ENCODE measurements at regions not wholly inside any gene's neighbourhood (a gene's known extent, or its start where the extent isn't known, plus 50 kb on each side); places are given as distances from the start of the nearest gene placed in this dataset.

GRCh38 chr22:48276994-48277867 lies 1514.8 kb downstream of the TBC1D22A start:
- DNase-seq (no peak), ATAC-seq (no peak)
- Histone ChIP-seq H3K36me3 (no peaks in the 10 kb centered on the region), H3K4me1 (no peaks in the 10 kb centered on the region), H3K27me3 (peaks cover 0 to 49% (median 7%) of the 10 kb centered on the region in 9 donors), H3K4me3 (no peak overlapping the region), H3K27ac (no peak overlapping the region), H3K9me3 (no peaks in the 10 kb centered on the region)
- TF ChIP-seq CTCF (IDR thresholded peaks at IDR 0.05) (no peak), POLR2A (IDR thresholded peaks at IDR 0.05) (no peak)
- intact Hi-C loops (cut with DNase I): no loop called here
- 62 to 75% (median 72%) methylated on average over 9 to 20 of the region's 20 CpGs for WGBS, 4 donors

GRCh38 chr22:48275412-48275811 lies 1513.0 kb downstream of the TBC1D22A start:
- TF ChIP-seq POLR2A (IDR thresholded peaks at IDR 0.05): no peak
- TF ChIP-seq CTCF (IDR thresholded peaks at IDR 0.05): no peak
- H3K27me3 ChIP-seq: peaks cover 0 to 59% (median 7%) of the 10 kb centered on the region in 9 donors
- DNase-seq: no peak
- intact Hi-C loops (cut with DNase I): no loop called here
- ATAC-seq: no peak
- H3K9me3 ChIP-seq: no peaks in the 10 kb centered on the region
- H3K27ac ChIP-seq: no peak overlapping the region
- no peaks in the 10 kb centered on the region for H3K36me3 ChIP-seq
- WGBS, 4 donors: 86 to 90% (median 87%) methylated on average over 10 of the region's 10 CpGs
- no peak overlapping the region for H3K4me3 ChIP-seq
- no peaks in the 10 kb centered on the region for H3K4me1 ChIP-seq

- intact Hi-C loops (cut with DNase I): no loop called here
- DNase-seq: no peak
- TF ChIP-seq POLR2A (IDR thresholded peaks at IDR 0.05) (no peak), CTCF (IDR thresholded peaks at IDR 0.05) (no peak)
- peaks cover 0 to 58% (median 0%) of the 10 kb centered on the region in 9 donors for H3K27me3 ChIP-seq
- no peak overlapping the region for H3K4me3 ChIP-seq
- H3K4me1 ChIP-seq: no peaks in the 10 kb centered on the region
- no peak overlapping the region for H3K27ac ChIP-seq
- no peak for ATAC-seq
- WGBS, 4 donors: 78 to 82% (median 81%) methylated on average over 6 of the region's 6 CpGs
- H3K9me3 ChIP-seq: no peaks in the 10 kb centered on the region
- no peaks in the 10 kb centered on the region for H3K36me3 ChIP-seq
Observed at GRCh38 chr22:48270731-48271130, 1508.3 kb downstream of the TBC1D22A start.

GRCh38 chr22:48268771-48269552 lies 1506.5 kb downstream of the TBC1D22A start:
- intact Hi-C loops (cut with DNase I): no loop called here
- WGBS, 4 donors: 75 to 82% (median 78%) methylated on average over 22 to 24 of the region's 24 CpGs
- no peak overlapping the region for H3K4me3 ChIP-seq
- ATAC-seq: peak in 1 of 4 donors; percentile 12
- H3K9me3 ChIP-seq: no peaks in the 10 kb centered on the region
- TF ChIP-seq POLR2A (IDR thresholded peaks at IDR 0.05) (no peak), CTCF (IDR thresholded peaks at IDR 0.05) (no peak)
- no peaks in the 10 kb centered on the region for H3K4me1 ChIP-seq
- H3K27ac ChIP-seq: no peak overlapping the region
- no peak for DNase-seq
- H3K36me3 ChIP-seq: no peaks in the 10 kb centered on the region
- peaks cover 0 to 54% (median 0%) of the 10 kb centered on the region in 9 donors for H3K27me3 ChIP-seq

All from heart left ventricle (tissue), 16 donors.